HG02884 (cell line): ENCODE measurements at regions not wholly inside any gene's neighbourhood (a gene's known extent, or its start where the extent isn't known, plus 50 kb on each side); places are given as distances from the start of the nearest gene placed in this dataset.

Experiments used
- ATAC-seq: cut with Tn5 transposase; IDR thresholded peaks from one replicate; pipeline ENCODE4 v1.9.1; 2021; ENCODE audit warnings: mild to moderate bottlenecking, moderate library complexity; ENCODE audit not compliant: unreplicated experiment

DNA sequence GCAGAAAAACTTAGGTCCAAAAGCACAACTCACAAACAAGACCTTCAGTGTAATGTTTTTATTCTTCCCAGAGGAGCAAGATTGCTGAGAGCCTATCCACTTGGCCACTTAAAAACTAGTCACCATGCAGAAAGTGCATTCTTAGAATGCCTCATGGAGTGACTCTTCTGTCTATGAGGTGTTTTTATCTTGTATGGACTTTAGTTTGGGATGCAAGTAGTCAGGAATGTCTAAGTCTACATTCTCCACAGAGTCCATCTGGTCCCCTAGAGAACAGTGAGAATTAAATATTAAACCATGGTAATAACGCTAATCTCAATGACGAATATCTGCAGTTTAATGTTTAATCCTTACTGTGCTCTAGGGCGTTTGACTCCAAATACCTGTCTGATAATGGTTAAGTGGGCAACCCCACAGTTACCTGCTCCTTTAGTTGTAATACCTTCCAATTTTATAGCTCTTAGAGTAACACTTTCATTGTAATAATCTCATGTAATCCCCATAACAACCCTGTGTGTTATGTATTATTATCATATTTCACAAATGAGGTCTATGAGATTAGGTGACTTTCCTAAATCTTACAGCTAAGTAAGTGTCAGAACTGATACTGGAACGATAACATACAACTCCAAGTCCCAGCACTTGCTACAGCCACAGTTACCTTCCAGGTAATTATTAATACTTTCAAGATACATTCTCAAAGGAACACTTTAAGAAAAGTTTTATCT is 235.6 kb upstream of the JADE1 start:
- no peak for ATAC-seq

DNA sequence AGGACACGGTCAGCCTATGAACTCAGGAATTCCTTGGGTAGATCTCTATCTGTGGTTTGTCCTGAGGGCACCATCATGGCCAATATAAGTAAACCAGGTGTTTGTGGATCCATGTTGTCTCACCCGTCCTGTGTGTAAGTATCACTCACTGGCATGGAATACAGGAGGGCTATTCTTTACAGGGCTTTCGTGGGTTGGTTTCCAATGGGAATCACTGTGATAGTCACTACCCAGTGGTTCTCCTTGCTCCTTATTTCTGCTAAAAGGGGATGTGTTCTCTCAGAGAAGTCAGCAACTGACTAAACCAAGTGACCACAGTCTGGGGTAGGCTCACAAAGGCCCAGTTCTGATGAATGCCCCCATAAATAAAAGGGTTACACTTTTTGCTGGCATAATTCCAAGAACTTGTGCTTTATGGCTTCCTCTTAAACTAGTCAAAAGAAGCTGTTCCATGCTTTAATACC is 236.7 kb upstream of the JADE1 start:
- no peak for ATAC-seq

DNA sequence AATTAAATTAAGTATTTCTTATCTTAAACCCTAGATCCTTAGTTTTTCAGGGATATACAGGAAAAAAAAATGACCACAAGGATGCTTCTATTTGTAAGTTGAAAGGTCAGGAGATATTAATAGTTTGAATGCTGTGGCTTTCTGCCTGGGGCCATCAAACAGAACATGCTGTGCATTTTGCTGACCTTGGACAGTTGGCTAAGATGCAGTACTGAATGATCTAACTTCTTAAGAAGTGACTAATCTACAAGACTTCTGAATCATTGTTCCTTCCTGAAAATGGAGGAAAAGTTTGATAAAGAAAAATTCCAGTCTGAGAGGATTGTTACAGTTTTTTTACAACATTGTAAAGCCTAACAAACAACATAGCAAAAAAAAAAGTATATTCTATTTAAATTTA is 237.8 kb upstream of the JADE1 start:
- ATAC-seq: no peak

DNA sequence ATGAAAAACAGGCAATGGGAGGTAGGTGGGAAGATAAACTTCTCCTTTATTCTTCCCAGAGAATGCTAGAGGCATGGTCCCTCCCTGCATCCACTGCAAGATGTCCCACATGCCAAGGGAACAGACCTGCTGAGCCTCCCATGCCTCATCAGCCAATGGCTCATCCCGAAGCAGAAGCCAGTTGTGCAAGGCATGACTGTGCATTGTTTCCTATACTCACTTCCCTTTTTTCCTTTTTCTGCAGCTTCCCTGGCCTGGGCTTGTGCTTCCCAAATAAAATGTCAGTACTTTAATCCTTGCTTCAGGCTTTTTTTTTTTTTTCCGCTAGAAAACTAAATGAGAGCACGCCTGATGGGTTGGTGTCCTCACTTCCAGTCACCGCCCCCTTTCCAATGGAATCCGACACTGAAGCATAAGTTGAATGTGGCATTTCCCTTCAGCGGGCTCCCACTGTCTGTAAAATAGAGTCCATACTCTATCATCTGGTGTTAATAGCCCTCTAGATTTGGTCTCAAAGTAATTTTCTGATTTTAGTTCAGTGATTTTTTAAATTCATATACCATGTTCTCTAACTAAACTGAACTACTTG is 239.0 kb upstream of the JADE1 start:
- no peak for ATAC-seq

GRCh38 chr4:128566693-128567092 is 242.8 kb upstream of the JADE1 start:
- no peak for ATAC-seq

DNA sequence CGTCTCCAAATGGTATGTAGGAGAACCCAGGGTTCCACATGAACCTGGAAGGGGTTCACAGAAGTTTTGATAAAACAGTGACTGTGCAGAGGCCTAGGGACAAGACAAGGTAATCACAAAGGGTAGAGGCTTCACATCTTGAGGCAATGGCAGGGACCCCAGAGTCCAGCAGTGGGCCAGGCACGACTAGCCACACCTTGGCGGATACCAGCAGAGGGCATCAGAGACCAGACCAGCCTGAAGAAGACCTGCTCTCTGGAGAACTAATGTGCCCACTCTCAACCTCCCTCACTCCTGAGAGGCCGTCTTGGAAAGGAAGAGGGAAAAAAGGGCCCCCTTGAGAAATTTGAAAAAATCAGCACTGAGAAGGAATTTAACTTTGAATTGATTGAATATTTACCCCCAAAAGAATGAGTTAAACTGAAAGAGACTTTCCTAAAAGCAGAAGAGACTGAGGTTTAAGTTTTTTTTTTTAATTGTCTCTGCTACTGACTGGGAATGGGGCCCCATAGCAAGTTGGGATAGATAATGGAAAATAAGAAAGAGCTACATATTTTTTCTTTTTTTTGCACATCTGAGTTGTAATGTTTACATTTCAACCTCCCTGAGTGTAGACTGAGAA is 243.8 kb upstream of the JADE1 start:
- ATAC-seq: peak; percentile 51

GRCh38 chr4:128565054-128565453 is 244.4 kb upstream of the JADE1 start:
- no peak for ATAC-seq

DNA sequence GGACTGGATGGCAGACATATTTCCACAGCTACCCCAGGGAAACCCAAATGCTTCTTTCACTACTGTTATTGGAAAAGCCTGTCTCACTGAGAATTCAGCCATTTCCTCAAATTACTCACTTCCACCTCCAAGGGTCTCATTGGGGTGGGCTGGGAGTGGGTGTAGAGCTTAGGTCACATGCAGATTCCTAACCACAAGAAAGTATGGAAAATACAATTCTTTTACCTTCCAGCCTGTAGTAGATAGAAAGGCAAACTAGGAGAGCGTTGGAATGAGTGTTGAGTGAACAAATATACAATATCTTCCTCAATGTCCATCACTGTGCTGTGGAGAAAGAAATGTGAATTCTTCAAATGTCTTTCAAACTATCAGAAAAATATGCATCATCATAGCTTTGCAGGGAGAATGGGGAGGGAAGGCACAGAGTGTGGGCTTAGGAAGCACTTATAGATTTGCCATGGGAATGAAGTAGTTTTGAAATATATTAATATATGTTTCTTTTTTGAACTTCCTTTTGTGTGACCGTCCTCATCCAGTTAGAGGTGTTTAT is 245.3 kb upstream of the JADE1 start:
- no peak for ATAC-seq

GRCh38 chr4:128560754-128561495 is 248.6 kb upstream of the JADE1 start:
- ATAC-seq: no peak

GRCh38 chr4:128558896-128559679 is 250.4 kb upstream of the JADE1 start:
- no peak for ATAC-seq

DNA sequence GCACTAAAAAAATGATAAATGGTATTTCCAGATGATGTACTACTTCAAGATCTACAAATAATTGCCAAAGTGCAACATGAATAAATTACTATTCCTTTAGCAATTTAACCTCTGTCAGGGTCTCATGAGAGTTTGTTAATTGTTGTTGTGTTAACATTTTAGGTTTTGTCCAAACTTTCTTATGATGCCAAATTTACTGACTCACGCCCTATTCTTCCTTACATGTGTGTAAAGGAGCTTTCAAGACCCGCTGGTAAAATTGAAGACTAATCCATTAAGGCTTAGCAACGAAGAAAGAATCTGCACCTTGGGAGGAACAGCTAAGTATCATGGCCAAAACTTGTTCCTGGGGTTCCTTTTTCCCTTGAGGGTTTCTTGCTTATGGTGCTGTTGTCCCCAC is 252.7 kb upstream of the JADE1 start:
- ATAC-seq: no peak

DNA sequence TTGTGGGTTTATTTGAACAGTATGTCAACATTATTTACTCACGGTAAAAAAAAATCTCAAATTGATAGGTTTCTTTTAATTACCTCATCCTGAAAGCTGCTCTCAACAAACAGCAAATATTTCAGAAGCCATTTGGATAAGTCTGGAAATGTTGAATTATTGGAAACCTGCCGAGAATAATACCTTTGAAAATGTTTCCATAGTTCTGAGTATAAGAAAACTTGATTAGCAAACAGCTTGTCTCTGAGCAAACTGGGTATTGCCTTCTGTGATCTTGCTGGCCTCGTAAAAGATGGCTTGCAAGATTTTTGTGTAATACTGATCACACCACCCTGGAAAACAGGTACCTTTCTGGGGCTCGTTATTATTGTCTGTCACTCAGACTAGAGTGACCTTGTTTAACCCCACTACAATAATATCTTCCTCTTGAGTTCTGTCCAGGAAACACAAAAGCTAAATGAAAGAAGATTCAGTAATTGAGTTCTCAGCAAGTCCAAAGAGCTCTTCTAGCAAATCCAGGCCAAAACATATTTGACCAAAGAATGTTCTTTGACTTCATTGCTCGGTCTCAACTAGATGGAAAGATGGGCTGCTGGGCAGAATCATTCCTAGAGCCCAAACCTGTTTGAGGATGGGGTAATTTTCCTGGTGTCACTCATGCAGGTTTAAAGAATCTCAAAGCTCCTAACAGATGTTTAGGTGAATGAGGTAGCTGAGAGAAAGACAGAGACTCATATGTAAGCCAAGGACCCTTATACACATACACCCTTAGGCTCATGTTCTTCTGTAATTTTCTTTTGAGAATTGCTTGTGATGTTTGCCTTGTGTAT is 255.6 kb upstream of the JADE1 start:
- ATAC-seq: peak; percentile 1

GRCh38 chr4:128552586-128552907 is 257.0 kb upstream of the JADE1 start:
- no peak for ATAC-seq

DNA sequence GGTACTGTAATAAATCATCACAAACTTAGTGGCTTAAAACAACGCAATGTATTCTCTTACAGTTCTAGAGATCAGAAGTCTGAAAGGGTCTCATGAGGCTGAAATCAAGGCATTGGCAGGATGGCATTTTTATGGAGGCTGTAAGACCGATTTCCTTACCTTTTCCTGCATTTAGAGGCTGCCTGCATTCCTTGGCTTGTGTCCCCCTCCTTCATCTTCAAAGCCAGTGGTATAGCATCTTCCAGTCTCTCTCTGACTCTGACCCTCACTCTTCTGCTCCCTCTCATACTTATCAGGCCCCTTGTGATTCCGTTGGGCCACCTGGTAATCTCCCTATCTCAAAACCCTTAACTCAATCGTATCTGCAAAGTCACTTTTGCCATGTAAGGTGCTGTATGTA is 258.2 kb upstream of the JADE1 start:
- ATAC-seq: no peak

GRCh38 chr4:128550060-128550459 is 259.4 kb upstream of the JADE1 start:
- ATAC-seq: peak; percentile 35

- ATAC-seq: no peak
Measured at GRCh38 chr4:128549636-128550035, 259.9 kb upstream of the JADE1 start.

DNA sequence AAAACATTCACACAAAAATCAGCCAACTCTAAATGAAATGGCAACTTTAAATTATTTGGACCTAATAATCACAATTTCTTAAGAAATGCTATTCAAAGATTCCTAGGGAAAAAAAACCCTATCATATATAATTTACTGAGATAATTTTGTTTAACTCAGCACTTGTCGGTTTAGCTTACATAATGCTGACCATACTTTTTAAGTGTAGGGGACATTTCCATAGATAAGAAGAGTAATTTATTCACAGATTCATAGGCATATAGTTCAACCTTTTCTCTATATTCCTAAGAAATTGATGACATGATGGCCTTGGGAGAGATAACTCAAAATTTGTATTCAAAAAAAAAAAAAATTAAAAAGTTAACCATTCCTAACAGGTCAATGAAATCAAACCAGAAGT is 260.8 kb upstream of the PGRMC2 start:
- no peak for ATAC-seq

- no peak for ATAC-seq
Measured at GRCh38 chr4:128544272-128544671, 256.7 kb upstream of the PGRMC2 start.

DNA sequence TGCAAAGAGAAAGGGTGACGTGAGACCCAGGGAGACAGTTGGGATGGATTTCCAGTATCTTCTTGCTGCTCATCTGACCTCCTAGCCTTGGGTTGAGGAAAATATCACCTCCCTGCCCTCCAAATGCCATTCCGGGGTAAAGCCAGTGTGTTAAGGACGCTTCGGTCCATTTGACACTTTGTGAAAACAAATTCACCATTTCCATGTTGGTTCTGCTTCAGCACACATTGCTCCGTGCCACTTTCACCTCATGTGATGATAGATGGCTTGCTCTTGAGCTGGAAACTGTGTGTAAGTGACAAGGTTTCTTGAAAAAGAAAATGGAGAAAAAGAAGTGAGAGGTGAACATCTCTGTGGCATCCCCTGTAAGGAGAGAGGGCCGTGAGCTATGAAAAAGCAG is 256.1 kb upstream of the PGRMC2 start:
- no peak for ATAC-seq

DNA sequence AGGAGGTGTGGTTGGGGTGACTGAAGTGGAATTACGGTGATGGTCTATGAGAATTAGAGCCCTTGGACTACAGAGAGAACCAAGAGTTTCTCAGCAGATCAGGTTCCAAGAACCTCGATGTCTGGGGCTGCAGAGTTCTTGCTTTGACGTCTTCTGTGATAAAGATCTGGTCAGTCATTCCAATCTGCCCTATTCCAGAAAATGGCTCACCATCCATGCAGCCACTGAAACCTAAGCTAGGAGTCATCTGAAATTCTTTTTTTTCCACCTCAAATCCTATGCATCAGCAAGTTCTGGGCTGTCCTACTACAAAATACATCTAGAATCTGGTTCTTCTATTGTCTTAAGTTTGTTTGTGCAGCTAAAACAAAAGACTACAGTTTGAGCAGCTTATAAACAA is 254.4 kb upstream of the PGRMC2 start:
- ATAC-seq: no peak
